ENCODE measurements at regions not wholly inside any gene's neighbourhood (a gene's known extent, or its start where the extent isn't known, plus 50 kb on each side); places are given as distances from the start of the nearest gene placed in this dataset.

- no peak for TF ChIP-seq CTCF (conservative IDR thresholded peaks at IDR 0.05)
- Mint-ChIP-seq H3K9me3 (no peaks in the 10 kb centered on the region), H3K27me3 (ENCODE audit: low read depth) (no peaks in the 10 kb centered on the region), H3K4me1 (peaks cover 3% of the 10 kb centered on the region), H3K4me3 (no peak overlapping the region), H3K27ac (ENCODE audit: unreplicated experiment) (no peak overlapping the region), H3K36me3 (ENCODE audit: low read depth) (no peaks in the 10 kb centered on the region)
- DNase-seq (ENCODE audit: low read depth, low spot score): no peak
These were observed 1822.2 kb downstream of the STIM2 start for GRCh38 chr4:28682847-28683246.

- Mint-ChIP-seq H3K4me1 (peaks cover 3% of the 10 kb centered on the region), H3K9me3 (no peaks in the 10 kb centered on the region), H3K36me3 (ENCODE audit: low read depth) (no peaks in the 10 kb centered on the region), H3K27me3 (ENCODE audit: low read depth) (no peaks in the 10 kb centered on the region), H3K27ac (ENCODE audit: unreplicated experiment) (no peak overlapping the region), H3K4me3 (no peak overlapping the region)
- TF ChIP-seq CTCF (conservative IDR thresholded peaks at IDR 0.05): peak; percentile 61
- peak; percentile 18 for DNase-seq (ENCODE audit: low read depth, low spot score)
These were observed 1826.0 kb downstream of the STIM2 start for GRCh38 chr4:28686618-28687017.

- H3K27ac Mint-ChIP-seq (ENCODE audit: unreplicated experiment): no peak overlapping the region
- no peaks in the 10 kb centered on the region for H3K36me3 Mint-ChIP-seq (ENCODE audit: low read depth)
- no peak for DNase-seq (ENCODE audit: low read depth, low spot score)
- no peaks in the 10 kb centered on the region for H3K27me3 Mint-ChIP-seq (ENCODE audit: low read depth)
- no peaks in the 10 kb centered on the region for H3K4me1 Mint-ChIP-seq
- H3K9me3 Mint-ChIP-seq: peaks cover 2% of the 10 kb centered on the region
- no peak for TF ChIP-seq CTCF (conservative IDR thresholded peaks at IDR 0.05)
- no peak overlapping the region for H3K4me3 Mint-ChIP-seq
These were observed 1830.2 kb downstream of the STIM2 start for GRCh38 chr4:28690890-28691289.

- Mint-ChIP-seq H3K4me1 (peaks cover 7% of the 10 kb centered on the region), H3K27ac (ENCODE audit: unreplicated experiment) (no peak overlapping the region), H3K9me3 (peaks cover 13% of the 10 kb centered on the region), H3K27me3 (ENCODE audit: low read depth) (no peaks in the 10 kb centered on the region), H3K36me3 (ENCODE audit: low read depth) (peaks cover 7% of the 10 kb centered on the region), H3K4me3 (no peak overlapping the region)
- no peak for TF ChIP-seq CTCF (conservative IDR thresholded peaks at IDR 0.05)
- DNase-seq (ENCODE audit: low read depth, low spot score): no peak
These were observed 1841.9 kb downstream of the STIM2 start for GRCh38 chr4:28702571-28702970.

GRCh38 chr4:28709891-28710290, 1849.2 kb downstream of the STIM2 start:
- H3K27ac Mint-ChIP-seq (ENCODE audit: unreplicated experiment): no peak overlapping the region
- H3K36me3 Mint-ChIP-seq (ENCODE audit: low read depth): peaks cover 6% of the 10 kb centered on the region
- no peak for TF ChIP-seq CTCF (conservative IDR thresholded peaks at IDR 0.05)

GRCh38 chr4:28723371-28723770, 1862.7 kb downstream of the STIM2 start:
- TF ChIP-seq CTCF (conservative IDR thresholded peaks at IDR 0.05): no peak
- Mint-ChIP-seq H3K27me3 (ENCODE audit: low read depth) (no peaks in the 10 kb centered on the region), H3K27ac (ENCODE audit: unreplicated experiment) (no peak overlapping the region), H3K4me1 (no peaks in the 10 kb centered on the region), H3K9me3 (peaks cover 4% of the 10 kb centered on the region), H3K4me3 (no peak overlapping the region), H3K36me3 (ENCODE audit: low read depth) (no peaks in the 10 kb centered on the region)
- no peak for DNase-seq (ENCODE audit: low read depth, low spot score)

More at GRCh38 chr4:28709891-28710290, 1849.2 kb downstream of the STIM2 start:
- Mint-ChIP-seq H3K4me3 (no peak overlapping the region), H3K27me3 (ENCODE audit: low read depth) (no peaks in the 10 kb centered on the region), H3K4me1 (peaks cover 9% of the 10 kb centered on the region), H3K9me3 (peaks cover 6% of the 10 kb centered on the region)
- DNase-seq (ENCODE audit: low read depth, low spot score): no peak

Data from neural crest cell (in vitro differentiated cells).